GM23338 (cell line): ENCODE measurements at regions not wholly inside any gene's neighbourhood (a gene's known extent, or its start where the extent isn't known, plus 50 kb on each side); places are given as distances from the start of the nearest gene placed in this dataset.

Experiments used
- ATAC-seq: fragments of 200-7000 bp; cut with Tn5 transposase; 3 replicates; pipeline ENCODE4 v1.9.1; 2020
- DNase-seq: peaks from one replicate; pipeline ENCODE4 v3.0.0-alpha.2; 2015; ENCODE audit warnings: low spot score
- H2AFZ ChIP-seq: fragments of 200-600 bp; sonication (generic); 2 replicates; pipeline ENCODE4 v1.8.0; 2016; ENCODE audit warnings: antibody characterized with exemption, mild to moderate bottlenecking, moderate library complexity
- H3F3A ChIP-seq: fragments of 200-600 bp; sonication (generic); replicated peaks from 2 replicates; pipeline ENCODE4 v1.8.0; 2017; ENCODE audit warnings: antibody characterized with exemption, mixed run types, low read depth
- H3K27ac ChIP-seq: fragments of 200-600 bp; sonication (generic); 2 replicates; pipeline ENCODE4 v1.6.1; 2016; ENCODE audit warnings: low read depth
- H3K27me3 ChIP-seq: fragments of 200-600 bp; sonication (generic); 2 replicates; pipeline ENCODE4 v1.8.0; 2016; ENCODE audit warnings: mild to moderate bottlenecking, mixed run types, moderate library complexity; ENCODE audit not compliant: insufficient read depth
- H3K36me3 ChIP-seq: fragments of 200-600 bp; sonication (generic); 2 replicates; pipeline ENCODE4 v1.8.0; 2016; ENCODE audit warnings: mild to moderate bottlenecking; ENCODE audit not compliant: insufficient read depth
- H3K4me1 ChIP-seq: fragments of 200-600 bp; sonication (generic); 2 replicates; pipeline ENCODE4 v1.8.0; 2016; ENCODE audit warnings: mild to moderate bottlenecking, moderate library complexity; ENCODE audit not compliant: insufficient read depth
- H3K4me2 ChIP-seq: fragments of 200-600 bp; sonication (generic); 2 replicates; pipeline ENCODE4 v1.7.1; 2017; ENCODE audit warnings: mixed run types
- H3K4me3 ChIP-seq: fragments of 200-600 bp; sonication (generic); 2 replicates; pipeline ENCODE4 v1.6.1; 2016; ENCODE audit warnings: mixed run types
- H3K79me2 ChIP-seq: fragments of 200-600 bp; sonication (generic); replicated peaks from 2 replicates; pipeline ENCODE4 v1.8.0; 2017; ENCODE audit warnings: mild to moderate bottlenecking; ENCODE audit not compliant: insufficient read depth
- H3K9me2 ChIP-seq: fragments of 200-600 bp; sonication (generic); 2 replicates; pipeline ENCODE4 v1.8.0; 2017; ENCODE audit not compliant: insufficient read depth
- H4K20me1 ChIP-seq: fragments of 200-600 bp; sonication (generic); replicated peaks from 2 replicates; pipeline ENCODE4 v1.8.0; 2017; ENCODE audit warnings: mild to moderate bottlenecking; ENCODE audit not compliant: insufficient read depth
- H3K27ac Mint-ChIP-seq: 2 replicates; pipeline ENCODE4 v1.8.0; 2020; ENCODE audit warnings: inconsistent platforms, mild to moderate bottlenecking, moderate library complexity, mixed read lengths
- H3K27me3 Mint-ChIP-seq: 3 replicates; pipeline ENCODE4 v1.8.0; 2022; ENCODE audit warnings: low read depth, mild to moderate bottlenecking, moderate library complexity, mixed read lengths, inconsistent platforms; ENCODE audit not compliant: insufficient read depth, poor library complexity
- H3K36me3 Mint-ChIP-seq: 3 replicates; pipeline ENCODE4 v1.8.0; 2021; ENCODE audit warnings: low read depth, mild to moderate bottlenecking, inconsistent platforms, moderate library complexity, mixed read lengths
- H3K4me1 Mint-ChIP-seq: 3 replicates; pipeline ENCODE4 v1.8.0; 2020; ENCODE audit warnings: mild to moderate bottlenecking, inconsistent platforms, mixed read lengths
- H3K4me3 Mint-ChIP-seq: 3 replicates; pipeline ENCODE4 v1.8.0; 2021; ENCODE audit warnings: moderate library complexity, mild to moderate bottlenecking, inconsistent platforms, mixed read lengths
- H3K9me3 Mint-ChIP-seq: 3 replicates; pipeline ENCODE4 v1.8.0; 2020; ENCODE audit warnings: moderate library complexity, mild to moderate bottlenecking, inconsistent platforms, mixed read lengths
- CREB1 ChIP-seq: fragments of 250-450 bp; sonication (Bioruptor Pico); IDR thresholded peaks from 2 replicates; pipeline ENCODE4 v1.5.0; 2020; ENCODE audit warnings: low read depth, mild to moderate bottlenecking, moderate library complexity
- EZH2 ChIP-seq: fragments of 200-600 bp; sonication (generic); IDR thresholded peaks from one replicate; pipeline ENCODE4 v1.8.0; 2017; ENCODE audit warnings: antibody characterized with exemption, mild to moderate bottlenecking, low read depth; ENCODE audit not compliant: unreplicated experiment
- NANOG ChIP-seq: IDR thresholded peaks from 2 replicates; pipeline ENCODE4 v1.6.1; 2016; ENCODE audit warnings: antibody characterized with exemption, borderline replicate concordance
- POLR2AphosphoS5 ChIP-seq: IDR thresholded peaks from 2 replicates; pipeline ENCODE4 v1.6.1; 2016; ENCODE audit warnings: antibody characterized with exemption, low read depth
- REST ChIP-seq: IDR thresholded peaks from one replicate; pipeline ENCODE4 v1.6.1; 2018; ENCODE audit warnings: antibody characterized with exemption; ENCODE audit not compliant: unreplicated experiment
- STAT1 ChIP-seq: IDR thresholded peaks from one replicate; pipeline ENCODE4 v1.6.1; 2016; ENCODE audit warnings: antibody characterized with exemption; ENCODE audit not compliant: unreplicated experiment
- TF ChIP-seq, protein P1 (sequence below), 2 experiments: fragments of 200-600 bp in 1 of 2; sonication (generic) in 1 of 2; conservative IDR thresholded peaks; 2 replicates each; pipeline versions ENCODE4 v1.5.1 to v1.6.1; 2016 to 2017; ENCODE audit warnings: antibody characterized with exemption in 2 of 2, low read depth in 2 of 2, mild to moderate bottlenecking in 2 of 2, moderate library complexity in 1 of 2

- no peaks in the 10 kb centered on the region for H3K9me2 ChIP-seq
- ATAC-seq (peak; percentile 33), DNase-seq (peak; percentile 78)
- no peaks in the 10 kb centered on the region for H3K36me3 ChIP-seq
- H3K9me3 Mint-ChIP-seq: peaks cover 6% of the 10 kb centered on the region
- H3K27me3 Mint-ChIP-seq: peaks cover 29% of the 10 kb centered on the region
- peaks cover 15% of the 10 kb centered on the region for H3F3A ChIP-seq
- H3K27me3 ChIP-seq: peaks cover 30% of the 10 kb centered on the region
- peaks cover 56% of the 10 kb centered on the region for H3K4me1 ChIP-seq
- peak overlapping the region; percentile 93 for H2AFZ ChIP-seq
- H3K27ac Mint-ChIP-seq: no peak overlapping the region
- H3K4me1 Mint-ChIP-seq: peaks cover 66% of the 10 kb centered on the region
- H3K4me3 ChIP-seq: peak overlapping the region; percentile 74
- no peaks in the 10 kb centered on the region for H3K79me2 ChIP-seq
- peak overlapping the region; percentile 80; the same call in 1 of the 2 replicates for H3K27ac ChIP-seq
- H3K4me2 ChIP-seq: peak overlapping the region; percentile 86
- TF ChIP-seq EZH2: no peak
- TF ChIP-seq, protein P1, sequence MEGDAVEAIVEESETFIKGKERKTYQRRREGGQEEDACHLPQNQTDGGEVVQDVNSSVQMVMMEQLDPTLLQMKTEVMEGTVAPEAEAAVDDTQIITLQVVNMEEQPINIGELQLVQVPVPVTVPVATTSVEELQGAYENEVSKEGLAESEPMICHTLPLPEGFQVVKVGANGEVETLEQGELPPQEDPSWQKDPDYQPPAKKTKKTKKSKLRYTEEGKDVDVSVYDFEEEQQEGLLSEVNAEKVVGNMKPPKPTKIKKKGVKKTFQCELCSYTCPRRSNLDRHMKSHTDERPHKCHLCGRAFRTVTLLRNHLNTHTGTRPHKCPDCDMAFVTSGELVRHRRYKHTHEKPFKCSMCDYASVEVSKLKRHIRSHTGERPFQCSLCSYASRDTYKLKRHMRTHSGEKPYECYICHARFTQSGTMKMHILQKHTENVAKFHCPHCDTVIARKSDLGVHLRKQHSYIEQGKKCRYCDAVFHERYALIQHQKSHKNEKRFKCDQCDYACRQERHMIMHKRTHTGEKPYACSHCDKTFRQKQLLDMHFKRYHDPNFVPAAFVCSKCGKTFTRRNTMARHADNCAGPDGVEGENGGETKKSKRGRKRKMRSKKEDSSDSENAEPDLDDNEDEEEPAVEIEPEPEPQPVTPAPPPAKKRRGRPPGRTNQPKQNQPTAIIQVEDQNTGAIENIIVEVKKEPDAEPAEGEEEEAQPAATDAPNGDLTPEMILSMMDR (conservative IDR thresholded peaks at IDR 0.05; ENCODE audit: low read depth in 2 of 2): peak in 1 of 2 experiments; percentile 28; a peak in 1 of 4 replicates
- TF ChIP-seq NANOG: no peak
- H3K4me3 Mint-ChIP-seq: peak overlapping the region; percentile 70
- peaks cover 5% of the 10 kb centered on the region; the same call in 1 of the 3 replicates for H3K36me3 Mint-ChIP-seq
- no peaks in the 10 kb centered on the region for H4K20me1 ChIP-seq
Observed at GRCh38 chr6:44002593-44003344, 124.5 kb downstream of the MRPL14 start.

GRCh38 chr6:44002067-44002592, 125.1 kb downstream of the MRPL14 start:
- H3K4me2 ChIP-seq: peak overlapping the region; percentile 86
- peak overlapping the region; percentile 93 for H2AFZ ChIP-seq
- Mint-ChIP-seq H3K27me3 (peaks cover 29% of the 10 kb centered on the region), H3K27ac (no peak overlapping the region), H3K9me3 (peaks cover 6% of the 10 kb centered on the region), H3K36me3 (peaks cover 5% of the 10 kb centered on the region; the same call in 1 of the 3 replicates), H3K4me1 (peaks cover 61% of the 10 kb centered on the region), H3K4me3 (peak overlapping the region; percentile 70; the same call in 2 of the 3 replicates)
- no peaks in the 10 kb centered on the region for H3K9me2 ChIP-seq
- H3K27ac ChIP-seq: peak overlapping the region; percentile 80; the same call in 1 of the 2 replicates
- ATAC-seq: peak; percentile 57
- peak; percentile 89 for DNase-seq
- peaks cover 15% of the 10 kb centered on the region for H3F3A ChIP-seq
- H3K27me3 ChIP-seq: peaks cover 30% of the 10 kb centered on the region
- H3K4me3 ChIP-seq: peak overlapping the region; percentile 74
- H3K36me3 ChIP-seq: no peaks in the 10 kb centered on the region
- H3K4me1 ChIP-seq: peaks cover 56% of the 10 kb centered on the region
- TF ChIP-seq NANOG (0 out of 2 replicates have a peak, but pooled peaks have one; percentile 12), POLR2AphosphoS5 (no peak), CREB1 (CRISPR knock-in tag) (no peak), STAT1 (no peak), REST (no peak)
- TF ChIP-seq, protein P1 (conservative IDR thresholded peaks at IDR 0.05; ENCODE audit: low read depth in 2 of 2): no peak
- H4K20me1 ChIP-seq: no peaks in the 10 kb centered on the region
- no peaks in the 10 kb centered on the region for H3K79me2 ChIP-seq
